ENCODE measurements at regions not wholly inside any gene's neighbourhood (a gene's known extent, or its start where the extent isn't known, plus 50 kb on each side); places are given as distances from the start of the nearest gene placed in this dataset.
"Not testable (repeated sequence)": the region's sequence is repeated elsewhere in the genome, so short reads cannot be mapped to it uniquely, and the experiment has no call there.

- in situ Hi-C loops (cut with HindIII; ENCODE audit: low sequenced_read_pairs) = no loop called here
Observed at GRCh38 chr9:135391759-135392158, 87.8 kb upstream of the PPP1R26 start.

GRCh38 chr9:135392511-135392910 lies 87.1 kb upstream of the PPP1R26 start:
- in situ Hi-C loops (cut with HindIII; ENCODE audit: low sequenced_read_pairs) = no loop called here

GRCh38 chr9:135394131-135394530 lies 85.5 kb upstream of the PPP1R26 start:
- in situ Hi-C loops (cut with HindIII; ENCODE audit: low sequenced_read_pairs) = no loop called here

GRCh38 chr9:135394699-135395645 lies 84.6 kb upstream of the PPP1R26 start:
- in situ Hi-C loops (cut with HindIII; ENCODE audit: low sequenced_read_pairs) = no loop called here

- in situ Hi-C loops (cut with HindIII; ENCODE audit: low sequenced_read_pairs) = no loop called here
Observed at GRCh38 chr9:135397142-135397541, 82.4 kb upstream of the PPP1R26 start.

- in situ Hi-C loops (cut with HindIII; ENCODE audit: low sequenced_read_pairs) = no loop called here
Observed at GRCh38 chr9:135399000-135399649, 80.5 kb upstream of the PPP1R26 start.

- in situ Hi-C loops (cut with HindIII; ENCODE audit: low sequenced_read_pairs) = no loop called here
Observed at GRCh38 chr9:135400496-135400895, 79.1 kb upstream of the PPP1R26 start.

- in situ Hi-C loops (cut with HindIII; ENCODE audit: low sequenced_read_pairs) = no loop called here
Observed at GRCh38 chr9:135401218-135401617, 78.4 kb upstream of the PPP1R26 start.

GRCh38 chr9:135402048-135402738 lies 77.4 kb upstream of the PPP1R26 start:
- in situ Hi-C loops (cut with HindIII; ENCODE audit: low sequenced_read_pairs) = no loop called here

GRCh38 chr9:135402739-135403695 lies 76.6 kb upstream of the PPP1R26 start:
- in situ Hi-C loops (cut with HindIII; ENCODE audit: low sequenced_read_pairs) = no loop called here

GRCh38 chr9:135403733-135404450 lies 75.7 kb upstream of the PPP1R26 start:
- in situ Hi-C loops (cut with HindIII; ENCODE audit: low sequenced_read_pairs) = no loop called here

GRCh38 chr9:135404451-135405144 lies 75.0 kb upstream of the PPP1R26 start:
- in situ Hi-C loops (cut with HindIII; ENCODE audit: low sequenced_read_pairs) = no loop called here

- in situ Hi-C loops (cut with HindIII; ENCODE audit: low sequenced_read_pairs) = not testable (repeated sequence)
Observed at GRCh38 chr9:135405145-135405464, 74.5 kb upstream of the PPP1R26 start.

GRCh38 chr9:135408476-135409254 lies 70.9 kb upstream of the PPP1R26 start:
- in situ Hi-C loops (cut with HindIII; ENCODE audit: low sequenced_read_pairs) = no loop called here

- in situ Hi-C loops (cut with HindIII; ENCODE audit: low sequenced_read_pairs) = loop anchor here (5.0 to 10.0 kb wide), 2 partner anchors 102 to 325 kb away; partner anchors contain the start of gene OLFM1
Observed at GRCh38 chr9:135409286-135410200, 70.0 kb upstream of the PPP1R26 start.

GRCh38 chr9:135410421-135410820 lies 69.2 kb upstream of the PPP1R26 start:
- in situ Hi-C loops (cut with HindIII; ENCODE audit: low sequenced_read_pairs) = loop anchor here (5.0 to 10.0 kb wide), 2 partner anchors 103 to 326 kb away; partner anchors contain the start of gene OLFM1

- in situ Hi-C loops (cut with HindIII; ENCODE audit: low sequenced_read_pairs) = loop anchor here (5.0 to 10.0 kb wide), 2 partner anchors 104 to 326 kb away; partner anchors contain the start of gene OLFM1
Observed at GRCh38 chr9:135410831-135411473, 68.6 kb upstream of the PPP1R26 start.

Data from DLD1 (cell line).